ENCODE measurements at regions not wholly inside any gene's neighbourhood (a gene's known extent, or its start where the extent isn't known, plus 50 kb on each side); places are given as distances from the start of the nearest gene placed in this dataset.

DNA sequence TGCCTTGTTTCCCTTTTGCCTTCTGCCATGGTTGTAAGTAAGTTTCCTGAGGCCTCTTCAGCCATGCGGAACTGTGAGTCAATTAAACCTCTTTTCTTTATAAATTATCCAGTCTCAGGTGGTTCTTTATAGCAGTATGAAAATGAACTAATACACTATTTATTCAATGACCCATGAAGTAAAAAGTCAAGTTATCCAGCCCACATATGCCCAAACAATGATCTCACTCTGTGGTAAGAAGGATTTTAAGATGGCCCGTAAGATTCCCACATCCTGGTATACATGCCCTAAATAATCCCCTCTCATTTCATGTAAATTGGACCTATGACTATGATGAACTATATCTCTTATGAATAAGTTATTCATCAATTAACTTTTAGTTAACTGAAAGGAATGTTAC lies 1008.3 kb upstream of the B3GALT2 start:
- no peaks in the 10 kb centered on the region for H3K4me1 Mint-ChIP-seq
- TF ChIP-seq CTCF (IDR thresholded peaks at IDR 0.05): no peak
- H3K27me3 Mint-ChIP-seq: no peaks in the 10 kb centered on the region
- no peak overlapping the region for H3K27ac Mint-ChIP-seq
- DNase-seq (no peak), ATAC-seq (ENCODE audit: low read depth) (no peak)
- peaks cover 7% of the 10 kb centered on the region for H3K9me3 Mint-ChIP-seq
- intact Hi-C loops (cut with micrococcal nuclease): no loop called here
- ChIA-PET CTCF (no interaction called here), POLR2A (no interaction called here)
- no peak overlapping the region for H3K4me3 Mint-ChIP-seq
- H3K36me3 Mint-ChIP-seq (ENCODE audit: low read depth): no peaks in the 10 kb centered on the region

- Mint-ChIP-seq H3K27ac (no peak overlapping the region), H3K36me3 (ENCODE audit: low read depth) (no peaks in the 10 kb centered on the region), H3K27me3 (peaks cover under 1% of the 10 kb centered on the region), H3K4me3 (no peak overlapping the region), H3K4me1 (no peaks in the 10 kb centered on the region), H3K9me3 (no peaks in the 10 kb centered on the region)
- ATAC-seq (ENCODE audit: low read depth) (no peak), DNase-seq (no peak)
- POLR2A ChIA-PET: no interaction called here
- CTCF ChIA-PET: interaction anchor here (1.2 kb wide), 1 partner anchor 110 kb away, joined by 3 read pairs; no protein-coding TSS in a partner anchor
- TF ChIP-seq CTCF (IDR thresholded peaks at IDR 0.05): no peak
- intact Hi-C loops (cut with micrococcal nuclease): no loop called here
These were observed 998.6 kb upstream of the B3GALT2 start for GRCh38 chr1:194184974-194185373.

GRCh38 chr1:194184425-194184824 lies 998.0 kb upstream of the B3GALT2 start:
- Mint-ChIP-seq H3K4me3 (no peak overlapping the region), H3K27me3 (peaks cover 6% of the 10 kb centered on the region), H3K4me1 (no peaks in the 10 kb centered on the region), H3K36me3 (ENCODE audit: low read depth) (no peaks in the 10 kb centered on the region), H3K27ac (no peak overlapping the region), H3K9me3 (no peaks in the 10 kb centered on the region)
- CTCF ChIA-PET: no interaction called here
- ATAC-seq (ENCODE audit: low read depth) (no peak), DNase-seq (no peak)
- POLR2A ChIA-PET: no interaction called here
- intact Hi-C loops (cut with micrococcal nuclease): no loop called here
- no peak for TF ChIP-seq CTCF (IDR thresholded peaks at IDR 0.05)

DNA sequence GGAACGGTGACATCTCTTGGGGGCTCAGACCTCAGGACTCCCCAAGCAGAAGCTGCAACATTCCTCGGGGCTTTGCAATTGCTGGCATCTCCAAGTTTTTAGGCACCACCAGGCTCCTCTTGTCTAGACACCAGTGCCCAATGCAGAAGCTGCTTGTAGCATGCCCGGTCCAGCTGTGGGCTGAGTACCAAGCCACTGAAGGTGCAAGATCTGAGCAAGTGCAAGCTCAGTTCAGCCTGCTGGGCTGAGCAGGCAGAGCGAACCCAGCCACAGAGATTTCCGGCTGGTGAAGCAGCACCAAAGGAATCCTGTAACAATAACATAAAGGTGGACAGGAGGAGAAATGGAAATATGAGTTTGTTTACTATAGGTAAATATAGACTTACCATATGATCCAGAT lies 995.4 kb upstream of the B3GALT2 start:
- ATAC-seq (ENCODE audit: low read depth) (no peak), DNase-seq (no peak)
- ChIA-PET CTCF (no interaction called here), POLR2A (no interaction called here)
- intact Hi-C loops (cut with micrococcal nuclease): no loop called here
- peaks cover 6% of the 10 kb centered on the region for H3K27me3 Mint-ChIP-seq
- H3K4me3 Mint-ChIP-seq: no peak overlapping the region
- no peaks in the 10 kb centered on the region for H3K9me3 Mint-ChIP-seq
- H3K27ac Mint-ChIP-seq: no peak overlapping the region
- TF ChIP-seq CTCF (IDR thresholded peaks at IDR 0.05): no peak
- H3K36me3 Mint-ChIP-seq (ENCODE audit: low read depth): no peaks in the 10 kb centered on the region
- no peaks in the 10 kb centered on the region for H3K4me1 Mint-ChIP-seq

DNA sequence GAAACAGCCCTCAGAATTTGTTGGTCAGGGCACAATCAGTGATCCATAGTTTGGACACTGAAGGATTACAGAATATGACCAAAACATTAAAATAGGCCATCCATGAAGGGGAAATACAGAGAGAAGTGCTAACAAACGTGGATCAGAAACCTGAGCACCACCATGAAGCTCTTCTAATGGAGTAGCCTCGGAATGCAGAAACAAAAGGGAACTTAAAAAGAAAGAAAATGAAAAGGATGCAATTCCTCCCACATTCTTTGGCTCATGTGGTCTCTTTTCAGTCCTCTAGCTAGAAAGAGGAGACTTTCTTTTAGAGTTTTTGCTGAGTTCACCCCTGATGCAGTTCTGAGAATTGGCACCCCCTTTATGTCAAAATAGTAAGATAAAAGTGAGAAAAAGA lies 989.8 kb upstream of the B3GALT2 start:
- Mint-ChIP-seq H3K9me3 (no peaks in the 10 kb centered on the region), H3K4me3 (no peak overlapping the region), H3K27ac (no peak overlapping the region), H3K4me1 (no peaks in the 10 kb centered on the region), H3K27me3 (peaks cover 6% of the 10 kb centered on the region), H3K36me3 (ENCODE audit: low read depth) (no peaks in the 10 kb centered on the region)
- ATAC-seq (ENCODE audit: low read depth): no peak
- DNase-seq: no peak
- ChIA-PET POLR2A (no interaction called here), CTCF (no interaction called here)
- intact Hi-C loops (cut with micrococcal nuclease): no loop called here
- no peak for TF ChIP-seq CTCF (IDR thresholded peaks at IDR 0.05)
